ENCODE measurements at regions not wholly inside any gene's neighbourhood (a gene's known extent, or its start where the extent isn't known, plus 50 kb on each side); places are given as distances from the start of the nearest gene placed in this dataset.

GRCh38 chr1:112772781-112773180 is 57.6 kb upstream of the PPM1J start:
- no peaks in the 10 kb centered on the region for H3K4me1 ChIP-seq
- no peak overlapping the region for H3K27ac ChIP-seq
- intact Hi-C loops (cut with DNase I) = no loop called here
- H3K9me3 ChIP-seq = no peaks in the 10 kb centered on the region
- H3K4me3 ChIP-seq = no peak overlapping the region
- no peak for DNase-seq (ENCODE audit: extremely low spot score in 2 of 2)
- TF ChIP-seq POLR2A (IDR thresholded peaks at IDR 0.05) (no peak), POLR2AphosphoS5 (IDR thresholded peaks at IDR 0.05; ENCODE audit: insufficient read depth in 1 of 2, low read depth in 1 of 2) (no peak), CTCF (IDR thresholded peaks at IDR 0.05) (no peak)
- no peaks in the 10 kb centered on the region for H3K27me3 ChIP-seq
- H3K36me3 ChIP-seq = no peaks in the 10 kb centered on the region

GRCh38 chr1:112770724-112771123 is 55.6 kb upstream of the PPM1J start:
- no peak overlapping the region for H3K27ac ChIP-seq
- no peaks in the 10 kb centered on the region for H3K36me3 ChIP-seq
- no peak overlapping the region for H3K4me3 ChIP-seq
- H3K27me3 ChIP-seq = no peaks in the 10 kb centered on the region
- TF ChIP-seq POLR2AphosphoS5 (IDR thresholded peaks at IDR 0.05; ENCODE audit: insufficient read depth in 1 of 2, low read depth in 1 of 2) (no peak), CTCF (IDR thresholded peaks at IDR 0.05) (no peak), POLR2A (IDR thresholded peaks at IDR 0.05) (no peak)
- no peaks in the 10 kb centered on the region for H3K9me3 ChIP-seq
- no peaks in the 10 kb centered on the region for H3K4me1 ChIP-seq
- intact Hi-C loops (cut with DNase I) = no loop called here
- no peak for DNase-seq (ENCODE audit: extremely low spot score in 2 of 2)

- Histone ChIP-seq H3K4me3 (no peak overlapping the region), H3K27me3 (no peaks in the 10 kb centered on the region), H3K4me1 (no peaks in the 10 kb centered on the region), H3K36me3 (no peaks in the 10 kb centered on the region), H3K9me3 (no peaks in the 10 kb centered on the region), H3K27ac (no peak overlapping the region)
- no peak for DNase-seq (ENCODE audit: extremely low spot score in 2 of 2)
- TF ChIP-seq POLR2A (IDR thresholded peaks at IDR 0.05) = no peak
- no peak for TF ChIP-seq CTCF (IDR thresholded peaks at IDR 0.05)
- intact Hi-C loops (cut with DNase I) = no loop called here
Measured at GRCh38 chr1:112769611-112770010, 54.5 kb upstream of the PPM1J start.

GRCh38 chr1:112767646-112768045 is 52.5 kb upstream of the PPM1J start:
- TF ChIP-seq POLR2A (IDR thresholded peaks at IDR 0.05) = no peak
- TF ChIP-seq CTCF (IDR thresholded peaks at IDR 0.05) = no peak
- no peak for TF ChIP-seq POLR2AphosphoS5 (IDR thresholded peaks at IDR 0.05; ENCODE audit: insufficient read depth in 1 of 2, low read depth in 1 of 2)
- Histone ChIP-seq H3K27me3 (no peaks in the 10 kb centered on the region), H3K9me3 (no peaks in the 10 kb centered on the region), H3K27ac (no peak overlapping the region), H3K4me1 (peaks cover 4% of the 10 kb centered on the region), H3K36me3 (no peaks in the 10 kb centered on the region), H3K4me3 (no peak overlapping the region)
- DNase-seq (ENCODE audit: extremely low spot score in 2 of 2) = no peak
- intact Hi-C loops (cut with DNase I) = no loop called here

Measured in vagina (tissue), 2 donors.